ENCODE measurements at regions not wholly inside any gene's neighbourhood (a gene's known extent, or its start where the extent isn't known, plus 50 kb on each side); places are given as distances from the start of the nearest gene placed in this dataset.

DNA sequence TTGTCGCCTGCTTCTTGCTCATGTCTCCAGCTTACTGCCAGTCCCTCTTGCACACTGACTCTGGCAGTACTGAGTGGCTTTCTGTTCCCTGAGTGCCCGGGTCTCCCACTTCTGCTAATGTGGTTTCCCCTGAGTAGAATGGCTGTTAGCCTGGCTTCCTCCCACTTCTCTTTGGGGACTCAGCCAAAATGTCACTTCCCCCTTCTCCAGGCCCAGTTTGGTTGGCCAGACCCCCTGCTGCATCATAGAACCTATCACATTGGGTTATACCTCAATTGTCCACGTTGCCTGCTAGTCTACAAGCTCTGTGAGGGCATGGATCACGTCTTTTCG is 304.4 kb downstream of the HS3ST3B1 start:
- TF ChIP-seq NCOA1 (IDR thresholded peaks at IDR 0.05; ENCODE audit: low read depth) = no peak
- no peak for TF ChIP-seq STAG1 (CRISPR knock-in tag; IDR thresholded peaks at IDR 0.05; ENCODE audit: borderline replicate concordance)
- TF ChIP-seq SIN3A (IDR thresholded peaks at IDR 0.05; ENCODE audit: borderline replicate concordance in 2 of 2, control insufficient read depth in 1 of 2, low read depth in 2 of 2, low read length in 2 of 2) = no peak
- TF ChIP-seq, protein P1, sequence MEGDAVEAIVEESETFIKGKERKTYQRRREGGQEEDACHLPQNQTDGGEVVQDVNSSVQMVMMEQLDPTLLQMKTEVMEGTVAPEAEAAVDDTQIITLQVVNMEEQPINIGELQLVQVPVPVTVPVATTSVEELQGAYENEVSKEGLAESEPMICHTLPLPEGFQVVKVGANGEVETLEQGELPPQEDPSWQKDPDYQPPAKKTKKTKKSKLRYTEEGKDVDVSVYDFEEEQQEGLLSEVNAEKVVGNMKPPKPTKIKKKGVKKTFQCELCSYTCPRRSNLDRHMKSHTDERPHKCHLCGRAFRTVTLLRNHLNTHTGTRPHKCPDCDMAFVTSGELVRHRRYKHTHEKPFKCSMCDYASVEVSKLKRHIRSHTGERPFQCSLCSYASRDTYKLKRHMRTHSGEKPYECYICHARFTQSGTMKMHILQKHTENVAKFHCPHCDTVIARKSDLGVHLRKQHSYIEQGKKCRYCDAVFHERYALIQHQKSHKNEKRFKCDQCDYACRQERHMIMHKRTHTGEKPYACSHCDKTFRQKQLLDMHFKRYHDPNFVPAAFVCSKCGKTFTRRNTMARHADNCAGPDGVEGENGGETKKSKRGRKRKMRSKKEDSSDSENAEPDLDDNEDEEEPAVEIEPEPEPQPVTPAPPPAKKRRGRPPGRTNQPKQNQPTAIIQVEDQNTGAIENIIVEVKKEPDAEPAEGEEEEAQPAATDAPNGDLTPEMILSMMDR (IDR thresholded peaks at IDR 0.05 in 2 of 3, conservative IDR thresholded peaks at IDR 0.05 in 1 of 3; ENCODE audit: insufficient read depth in 2 of 3, low read depth in 1 of 3, low read length in 3 of 3) = no peak
- no peak for TF ChIP-seq SMC3 (conservative IDR thresholded peaks at IDR 0.05; ENCODE audit: insufficient read depth, low read depth, low read length)
- no peak for TF ChIP-seq TCF7L2 (IDR thresholded peaks at IDR 0.05; ENCODE audit: low read depth, low read length)
- no peak for TF ChIP-seq ZFP36 (IDR thresholded peaks at IDR 0.05; ENCODE audit: low read depth, low read length, partially characterized antibody)
- TF ChIP-seq NEUROD1 (IDR thresholded peaks at IDR 0.05; ENCODE audit: borderline replicate concordance, low read depth, low read length, partially characterized antibody) = no peak
- no peak for TF ChIP-seq POLR2AphosphoS5 (IDR thresholded peaks at IDR 0.05; ENCODE audit: control insufficient read depth, insufficient read depth, low read depth, low read length)
- TF ChIP-seq POLR2AphosphoS2 (IDR thresholded peaks at IDR 0.05; ENCODE audit: low read length) = no peak
- no peak for TF ChIP-seq MED1 (CRISPR knock-in tag; IDR thresholded peaks at IDR 0.05; ENCODE audit: borderline replicate concordance)
